Type B pancreatic cell (in vitro differentiated cells): ENCODE measurements at regions not wholly inside any gene's neighbourhood (a gene's known extent, or its start where the extent isn't known, plus 50 kb on each side); places are given as distances from the start of the nearest gene placed in this dataset.

Experiments used
- DNase-seq: peaks from one replicate; pipeline ENCODE4 v3.0.0; 2021; ENCODE audit warnings: mixed read lengths; ENCODE audit not compliant: unreplicated experiment; ENCODE audit errors: extremely low spot score
- H3K27ac Mint-ChIP-seq: 2 replicates; pipeline ENCODE4 v1.8.0; 2021; ENCODE audit warnings: mild to moderate bottlenecking, mixed read lengths
- H3K27me3 Mint-ChIP-seq: 2 replicates; pipeline ENCODE4 v1.8.0; 2021; ENCODE audit warnings: mixed read lengths
- H3K36me3 Mint-ChIP-seq: 2 replicates; pipeline ENCODE4 v1.8.0; 2021; ENCODE audit warnings: mixed read lengths
- H3K4me1 Mint-ChIP-seq: one replicate; pipeline ENCODE4 v1.8.0; 2021; ENCODE audit warnings: mixed read lengths; ENCODE audit not compliant: unreplicated experiment
- H3K4me3 Mint-ChIP-seq: 2 replicates; pipeline ENCODE4 v1.8.0; 2021; ENCODE audit warnings: mild to moderate bottlenecking, mixed read lengths
- H3K9me3 Mint-ChIP-seq: 2 replicates; pipeline ENCODE4 v1.8.0; 2021; ENCODE audit warnings: mixed read lengths
- CTCF ChIP-seq: fragments of 200-600 bp; sonication (generic); conservative IDR thresholded peaks from 2 replicates; pipeline ENCODE4 v1.5.0; 2021; ENCODE audit warnings: antibody characterized with exemption, mild to moderate bottlenecking

- no peaks in the 10 kb centered on the region for H3K9me3 Mint-ChIP-seq
- peaks cover 13% of the 10 kb centered on the region for H3K4me1 Mint-ChIP-seq
- no peaks in the 10 kb centered on the region for H3K36me3 Mint-ChIP-seq
- no peak for TF ChIP-seq CTCF
- H3K27ac Mint-ChIP-seq = no peak overlapping the region
- no peak for DNase-seq
- H3K4me3 Mint-ChIP-seq = no peak overlapping the region
- peaks cover 6% of the 10 kb centered on the region for H3K27me3 Mint-ChIP-seq
These were observed 425.2 kb downstream of the COG6 start for GRCh38 chr13:40080676-40081075.

GRCh38 chr13:40082639-40083038 lies 427.2 kb downstream of the COG6 start:
- no peaks in the 10 kb centered on the region for H3K9me3 Mint-ChIP-seq
- no peak overlapping the region for H3K4me3 Mint-ChIP-seq
- no peak for DNase-seq
- H3K27ac Mint-ChIP-seq = no peak overlapping the region
- H3K36me3 Mint-ChIP-seq = no peaks in the 10 kb centered on the region
- peaks cover 22% of the 10 kb centered on the region for H3K4me1 Mint-ChIP-seq
- TF ChIP-seq CTCF = no peak
- no peaks in the 10 kb centered on the region for H3K27me3 Mint-ChIP-seq

GRCh38 chr13:40083841-40084240 lies 428.4 kb downstream of the COG6 start:
- no peak overlapping the region for H3K27ac Mint-ChIP-seq
- no peaks in the 10 kb centered on the region for H3K27me3 Mint-ChIP-seq
- H3K36me3 Mint-ChIP-seq = no peaks in the 10 kb centered on the region
- H3K9me3 Mint-ChIP-seq = no peaks in the 10 kb centered on the region
- peaks cover 24% of the 10 kb centered on the region for H3K4me1 Mint-ChIP-seq
- DNase-seq = no peak
- TF ChIP-seq CTCF = no peak
- no peak overlapping the region for H3K4me3 Mint-ChIP-seq

- DNase-seq = no peak
- Mint-ChIP-seq H3K27me3 (no peaks in the 10 kb centered on the region), H3K27ac (no peak overlapping the region), H3K9me3 (no peaks in the 10 kb centered on the region), H3K4me1 (peaks cover 24% of the 10 kb centered on the region), H3K4me3 (no peak overlapping the region), H3K36me3 (no peaks in the 10 kb centered on the region)
- TF ChIP-seq CTCF = no peak
These were observed 429.5 kb downstream of the COG6 start for GRCh38 chr13:40084934-40085333.

- H3K9me3 Mint-ChIP-seq = no peaks in the 10 kb centered on the region
- H3K27ac Mint-ChIP-seq = peak overlapping the region; percentile 27
- no peak overlapping the region for H3K4me3 Mint-ChIP-seq
- DNase-seq = no peak
- no peaks in the 10 kb centered on the region for H3K27me3 Mint-ChIP-seq
- H3K4me1 Mint-ChIP-seq = peaks cover 23% of the 10 kb centered on the region
- no peaks in the 10 kb centered on the region for H3K36me3 Mint-ChIP-seq
- TF ChIP-seq CTCF = no peak
These were observed 431.9 kb downstream of the COG6 start for GRCh38 chr13:40087091-40088002.
